PC-3 (cell line): ENCODE measurements at regions not wholly inside any gene's neighbourhood (a gene's known extent, or its start where the extent isn't known, plus 50 kb on each side); places are given as distances from the start of the nearest gene placed in this dataset.

Source experiments
- CTCF ChIP-seq: fragments of 300-600 bp; sonication (generic); conservative IDR thresholded peaks from 2 replicates; pipeline ENCODE4 v1.5.1; 2017; ENCODE audit warnings: antibody characterized with exemption, low read depth, mild to moderate bottlenecking, low read length
- EZH2 ChIP-seq: fragments of 300-600 bp; sonication (generic); IDR thresholded peaks from one replicate; pipeline ENCODE4 v1.6.1; 2017; ENCODE audit warnings: antibody characterized with exemption, mild to moderate bottlenecking, low read length; ENCODE audit not compliant: unreplicated experiment
- EZH2phosphoT487 ChIP-seq: fragments of 300-600 bp; sonication (generic); IDR thresholded peaks from 2 replicates; pipeline ENCODE4 v1.6.1; 2018; ENCODE audit warnings: mild to moderate bottlenecking, antibody characterized with exemption, low read length, borderline replicate concordance

GRCh38 chr4:180156684-180157083, 2086.5 kb upstream of the TENM3 start:
- no peak for TF ChIP-seq EZH2
- no peak for TF ChIP-seq CTCF
- no peak for TF ChIP-seq EZH2phosphoT487
